MM.1S (cell line): ENCODE measurements at regions not wholly inside any gene's neighbourhood (a gene's known extent, or its start where the extent isn't known, plus 50 kb on each side); places are given as distances from the start of the nearest gene placed in this dataset.

Source experiments
- DNase-seq: peaks from one replicate; pipeline ENCODE4 v3.0.0-alpha.2; 2015
- H2AFZ ChIP-seq: fragments of 300-600 bp; sonication (generic); 2 replicates; pipeline ENCODE4 v1.6.0; 2016; ENCODE audit warnings: antibody characterized with exemption, low read length
- H3F3A ChIP-seq: fragments of 300-600 bp; sonication (generic); 2 replicates; pipeline ENCODE4 v1.6.1; 2016; ENCODE audit warnings: mild to moderate bottlenecking, antibody characterized with exemption, low read length, moderate library complexity, mixed read lengths; ENCODE audit not compliant: insufficient read depth
- H3K27ac ChIP-seq: fragments of 300-600 bp; sonication (generic); 2 replicates; pipeline ENCODE4 v1.5.1; 2016; ENCODE audit warnings: mild to moderate bottlenecking, low read length
- H3K27me3 ChIP-seq: fragments of 300-600 bp; sonication (generic); replicated peaks from 2 replicates; pipeline ENCODE4 v1.6.0; 2016; ENCODE audit warnings: low read length; ENCODE audit not compliant: insufficient read depth
- H3K36me3 ChIP-seq: fragments of 300-600 bp; sonication (generic); replicated peaks from 2 replicates; pipeline ENCODE4 v1.6.1; 2016; ENCODE audit warnings: mild to moderate bottlenecking, low read length, mixed read lengths; ENCODE audit not compliant: insufficient read depth
- H3K4me1 ChIP-seq: fragments of 300-600 bp; sonication (generic); 2 replicates; pipeline ENCODE4 v1.6.1; 2016; ENCODE audit warnings: low read length, mixed read lengths
- H3K4me2 ChIP-seq: fragments of 300-600 bp; sonication (generic); 2 replicates; pipeline ENCODE4 v1.6.0; 2016; ENCODE audit warnings: low read depth, low read length
- H3K4me3 ChIP-seq: fragments of 300-600 bp; sonication (generic); 2 replicates; pipeline ENCODE4 v1.5.1; 2016; ENCODE audit warnings: low read length, mixed read lengths
- H3K79me2 ChIP-seq: fragments of 300-600 bp; sonication (generic); 2 replicates; pipeline ENCODE4 v1.6.1; 2016; ENCODE audit warnings: mixed run types, low read length, mixed read lengths
- H3K9ac ChIP-seq: fragments of 300-600 bp; sonication (generic); 2 replicates; pipeline ENCODE4 v1.6.1; 2016; ENCODE audit warnings: low read length, mixed read lengths
- H3K9me2 ChIP-seq: fragments of 300-600 bp; sonication (generic); replicated peaks from 2 replicates; pipeline ENCODE4 v1.6.1; 2016; ENCODE audit warnings: mild to moderate bottlenecking, low read length, mixed read lengths; ENCODE audit not compliant: insufficient read depth
- H3K9me3 ChIP-seq: fragments of 300-600 bp; sonication (generic); replicated peaks from 2 replicates; pipeline ENCODE4 v1.6.1; 2016; ENCODE audit warnings: mild to moderate bottlenecking, low read length, mixed read lengths; ENCODE audit not compliant: insufficient read depth
- H4K20me1 ChIP-seq: fragments of 300-600 bp; sonication (generic); 2 replicates; pipeline ENCODE4 v1.6.1; 2016; ENCODE audit warnings: mild to moderate bottlenecking, low read length, moderate library complexity, mixed read lengths; ENCODE audit not compliant: insufficient read depth
- CTCF ChIP-seq: fragments of 300-600 bp; sonication (generic); IDR thresholded peaks from 2 replicates; pipeline ENCODE4 v1.5.1; 2016; ENCODE audit warnings: antibody characterized with exemption, low read length, mixed read lengths
- EZH2 ChIP-seq: fragments of 300-600 bp; sonication (generic); optimal IDR thresholded peaks from 2 replicates; pipeline ENCODE3; 2017; ENCODE audit warnings: low read depth, mild to moderate bottlenecking, antibody characterized with exemption, low read length, mixed read lengths
- EZH2phosphoT487 ChIP-seq: fragments of 300-600 bp; sonication (generic); IDR thresholded peaks from 2 replicates; pipeline ENCODE4 v1.6.1; 2018; ENCODE audit warnings: antibody characterized with exemption, low read length

DNA sequence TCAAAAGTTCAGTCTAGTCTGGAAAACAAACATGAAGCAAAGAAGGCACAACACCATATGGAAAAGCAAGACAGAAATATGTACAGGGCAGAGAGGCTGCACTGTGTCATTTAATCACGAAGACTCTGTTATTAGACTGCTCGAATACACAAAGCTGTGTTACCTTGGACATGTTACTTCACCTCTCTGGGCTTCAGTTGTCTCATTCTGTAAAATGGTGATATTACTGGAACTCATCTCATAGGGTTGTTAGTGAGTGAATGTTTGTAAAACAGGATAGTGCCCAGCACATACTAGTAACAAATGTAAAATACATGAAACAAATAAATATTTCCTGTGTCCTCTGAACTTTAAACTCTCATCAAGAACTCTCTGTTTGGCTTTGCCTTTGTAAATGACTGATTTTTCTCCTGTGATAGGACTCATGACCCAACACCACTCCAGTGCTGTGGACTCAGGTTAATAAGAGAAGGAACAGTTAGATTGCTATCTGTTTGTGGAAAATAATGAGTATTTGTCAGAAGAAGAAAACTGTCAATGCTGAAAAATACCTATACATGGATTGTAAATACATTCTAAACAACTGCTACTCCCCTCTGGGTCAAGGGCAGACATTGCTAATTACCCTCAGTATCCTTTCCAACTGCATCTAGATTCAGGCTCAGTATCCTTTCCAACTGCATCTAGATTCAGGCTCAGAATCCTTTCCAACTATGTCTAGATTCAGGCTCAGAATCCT, 62.3 kb downstream of the ZIC5 start:
- no peaks in the 10 kb centered on the region for H3K4me1 ChIP-seq
- H3K4me2 ChIP-seq, result no peak overlapping the region
- no peaks in the 10 kb centered on the region for H4K20me1 ChIP-seq
- no peak overlapping the region for H3K27ac ChIP-seq
- no peak overlapping the region for H3K9ac ChIP-seq
- H3K36me3 ChIP-seq, result no peaks in the 10 kb centered on the region
- H3K27me3 ChIP-seq, result no peaks in the 10 kb centered on the region
- no peaks in the 10 kb centered on the region for H3K79me2 ChIP-seq
- no peak overlapping the region for H2AFZ ChIP-seq
- H3K4me3 ChIP-seq, result no peak overlapping the region
- TF ChIP-seq CTCF (no peak), EZH2phosphoT487 (no peak), EZH2 (no peak)
- H3F3A ChIP-seq, result no peaks in the 10 kb centered on the region
- H3K9me2 ChIP-seq, result no peaks in the 10 kb centered on the region
- no peaks in the 10 kb centered on the region for H3K9me3 ChIP-seq
- no peak for DNase-seq

- Histone ChIP-seq H3K79me2 (no peaks in the 10 kb centered on the region), H3K36me3 (no peaks in the 10 kb centered on the region), H3K9me2 (no peaks in the 10 kb centered on the region), H3K9ac (no peak overlapping the region), H4K20me1 (no peaks in the 10 kb centered on the region), H3K27me3 (no peaks in the 10 kb centered on the region), H3K9me3 (no peaks in the 10 kb centered on the region), H3K27ac (no peak overlapping the region), H3K4me3 (no peak overlapping the region), H3K4me1 (no peaks in the 10 kb centered on the region), H2AFZ (no peak overlapping the region), H3K4me2 (no peak overlapping the region), H3F3A (no peaks in the 10 kb centered on the region)
- no peak for TF ChIP-seq EZH2phosphoT487
- no peak for TF ChIP-seq EZH2
- TF ChIP-seq CTCF, result no peak
- no peak for DNase-seq
These were observed 63.3 kb downstream of the ZIC5 start for GRCh38 chr13:99908140-99908803.

- Histone ChIP-seq H4K20me1 (no peaks in the 10 kb centered on the region), H3K27me3 (no peaks in the 10 kb centered on the region), H3K9ac (no peak overlapping the region), H3K27ac (no peak overlapping the region), H3F3A (no peaks in the 10 kb centered on the region), H2AFZ (no peak overlapping the region), H3K4me2 (no peak overlapping the region), H3K79me2 (no peaks in the 10 kb centered on the region), H3K36me3 (no peaks in the 10 kb centered on the region), H3K9me3 (no peaks in the 10 kb centered on the region), H3K4me1 (no peaks in the 10 kb centered on the region), H3K9me2 (no peaks in the 10 kb centered on the region), H3K4me3 (no peak overlapping the region)
- TF ChIP-seq EZH2 (no peak), EZH2phosphoT487 (no peak), CTCF (no peak)
- no peak for DNase-seq
These were observed 63.9 kb downstream of the ZIC5 start for GRCh38 chr13:99907627-99908026.
